A549 (cell line): ENCODE measurements at regions not wholly inside any gene's neighbourhood (a gene's known extent, or its start where the extent isn't known, plus 50 kb on each side); places are given as distances from the start of the nearest gene placed in this dataset.

ENCODE experiments used
- CTCF ChIP-seq: fragments of >200 bp; sonication (Bioruptor Twin); formaldehyde crosslinking; IDR thresholded peaks from 3 replicates; pipeline ENCODE4 v1.5.1; 2016
- MYC ChIP-seq: IDR thresholded peaks from 2 replicates; pipeline ENCODE4 v1.6.1; 2012; ENCODE audit warnings: mild to moderate bottlenecking, inconsistent platforms, low read length, improper control_type of control experiment, borderline replicate concordance
- POLR2A ChIP-seq: IDR thresholded peaks from 2 replicates; pipeline ENCODE4 v1.6.1; 2012; ENCODE audit warnings: mild to moderate bottlenecking, low read length
- REST ChIP-seq: fragments of 200-600 bp; sonication (generic); IDR thresholded peaks from 2 replicates; pipeline ENCODE4 v1.6.1; 2016; ENCODE audit warnings: antibody characterized with exemption, mild to moderate bottlenecking, moderate library complexity
- SMC3 ChIP-seq: fragments of >200 bp; sonication (Bioruptor Twin); formaldehyde crosslinking; IDR thresholded peaks from 3 replicates; pipeline ENCODE4 v1.6.1; 2018; ENCODE audit warnings: inconsistent platforms

- TF ChIP-seq POLR2A, result no peak
- TF ChIP-seq SMC3, result no peak
- TF ChIP-seq CTCF, result no peak
- TF ChIP-seq REST, result no peak
- no peak for TF ChIP-seq MYC
These were observed 1233.2 kb upstream of the CDH6 start for GRCh38 chr5:29960323-29960722.
